Adrenal gland (tissue), 9 donors: ENCODE measurements at regions not wholly inside any gene's neighbourhood (a gene's known extent, or its start where the extent isn't known, plus 50 kb on each side); places are given as distances from the start of the nearest gene placed in this dataset.

ENCODE experiments used
- DNase-seq, 7 donors: peaks; one replicate each; pipeline ENCODE4 v3.0.0-alpha.2; 2019 to 2020
- H3K27ac ChIP-seq, 5 donors: fragments of 200-600 bp; sonication (generic) in 4 of 5; 1 replicate in 3 of 5; 2 replicates in 2 of 5; pipeline versions ENCODE4 v1.5.1 to v1.8.0; 2016 to 2020; ENCODE audit warnings: mild to moderate bottlenecking in 1 of 5
- H3K27me3 ChIP-seq: fragments of 200-600 bp; 2 replicates; pipeline ENCODE4 v1.8.0; 2021
- H3K36me3 ChIP-seq, 2 donors: fragments of 200-600 bp; replicated peaks in 1 of 2; 1 replicate in 1 of 2; 2 replicates in 1 of 2; pipeline versions ENCODE4 v1.5.1 to v1.8.0; 2018 to 2022
- H3K4me1 ChIP-seq, 2 donors: fragments of 200-600 bp; replicated peaks in 1 of 2; 1 replicate in 1 of 2; 2 replicates in 1 of 2; pipeline versions ENCODE4 v1.5.1 to v1.8.0; 2018 to 2021
- H3K4me3 ChIP-seq, 4 donors: fragments of 200-600 bp; sonication (generic) in 3 of 4; one replicate each; pipeline ENCODE4 v1.5.1; 2016 to 2018
- H3K9me3 ChIP-seq, 3 donors: fragments of 200-600 bp; sonication (generic) in 1 of 3; replicated peaks in 1 of 3; 1 replicate in 2 of 3; 2 replicates in 1 of 3; pipeline versions ENCODE4 v1.5.1 to v1.8.0; 2016 to 2021
- POLR2A ChIP-seq, 2 donors: fragments of 450-650 bp; IDR thresholded peaks; one replicate each; pipeline ENCODE4 v1.6.1; 2017; ENCODE audit warnings: antibody characterized with exemption in 2 of 2, mild to moderate bottlenecking in 2 of 2, moderate library complexity in 1 of 2
- WGBS, 4 donors: extraction: QIAGEN DNeasy Blood & Tissue Kit in 2 of 4; methylation state at CpG; one replicate each; pipeline versions ENCODE4 v1.1.5 to v1.1.7; 2013 to 2017; 5-methylcytosine and 5-hydroxymethylcytosine counted together
- intact Hi-C, 2 donors: fragments of 100-400 bp; cut with DNase I; formaldehyde crosslinking; loops; one replicate each; pipeline versions ENCODE4 v1.14.1 to v1.15.0; 2022 to 2023
- TF ChIP-seq, protein P1 (sequence below), 6 experiments: fragments of 450-650 bp in 4 of 6; fragments of 200-600 bp in 2 of 6; sonication (generic) in 1 of 6; IDR thresholded peaks; 1 replicate in 5 of 6; 2 replicates in 1 of 6; pipeline versions ENCODE4 v1.5.1 to v1.8.0; 2016 to 2021; ENCODE audit warnings: antibody characterized with exemption in 6 of 6, mild to moderate bottlenecking in 2 of 6, moderate library complexity in 1 of 6
- donor health status: healthy with polysubstance abuse.
- donor health status: Bipolar disorder and iron deficiency.
- donor health status: DM: yes; HTN: yes; CAD: no.
- donor health status: DM: no; HTN: no; CAD: no.
- donor health status: DM: no; HTN: no; CAD: no.

DNA sequence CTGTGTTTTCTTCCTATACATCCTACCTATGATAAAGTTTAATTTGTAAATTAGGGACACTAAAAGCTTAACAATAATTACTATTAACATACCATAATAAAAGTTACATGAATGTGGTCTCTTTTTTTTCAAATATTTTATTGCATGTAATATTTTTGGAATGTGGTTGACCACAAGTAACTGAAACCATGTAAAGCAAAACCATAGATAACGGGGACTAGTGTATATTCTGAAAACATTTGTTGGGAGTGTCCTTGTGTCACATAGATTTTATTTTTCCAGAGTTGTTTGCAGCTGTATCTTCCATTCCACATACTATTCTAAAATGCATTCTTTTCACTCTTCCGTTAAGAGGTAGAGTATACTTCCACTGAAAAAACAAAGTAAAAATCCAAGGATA lies 200.4 kb downstream of the KIF18A start:
- Histone ChIP-seq H3K27ac (no peak overlapping the region), H3K9me3 (no peaks in the 10 kb centered on the region), H3K27me3 (no peaks in the 10 kb centered on the region), H3K36me3 (no peaks in the 10 kb centered on the region), H3K4me3 (no peak overlapping the region), H3K4me1 (no peaks in the 10 kb centered on the region)
- no peak for DNase-seq
- TF ChIP-seq POLR2A (IDR thresholded peaks at IDR 0.05), result no peak
- 63 to 79% (median 72%) methylated on average over 2 of the region's 2 CpGs for WGBS, 4 donors
- intact Hi-C loops, result no loop called here

DNA sequence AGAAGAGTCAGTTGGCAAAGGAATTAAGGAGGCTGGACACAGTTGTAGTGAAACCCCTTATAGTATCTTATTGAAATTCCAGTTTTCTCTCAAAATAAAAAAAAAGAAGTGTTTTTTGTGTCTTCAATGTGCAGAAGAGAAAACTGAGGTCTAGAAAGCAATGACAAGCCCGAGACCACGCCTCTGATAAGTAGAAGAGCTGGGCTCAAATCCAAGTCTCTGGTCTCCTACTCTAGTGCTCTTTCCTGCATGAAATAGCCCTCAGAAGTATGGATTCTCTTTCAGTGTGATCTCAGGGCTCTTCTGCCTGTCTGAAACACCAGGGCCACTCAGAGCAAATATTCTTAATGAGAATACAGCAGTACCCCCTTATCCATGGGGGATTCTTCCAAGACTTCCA lies 200.9 kb downstream of the KIF18A start:
- WGBS, 4 donors, result 68 to 87% (median 81%) methylated on average over 2 of the region's 2 CpGs
- Histone ChIP-seq H3K4me3 (no peak overlapping the region), H3K27me3 (no peaks in the 10 kb centered on the region), H3K9me3 (no peaks in the 10 kb centered on the region), H3K36me3 (no peaks in the 10 kb centered on the region), H3K27ac (no peak overlapping the region), H3K4me1 (no peaks in the 10 kb centered on the region)
- TF ChIP-seq POLR2A (IDR thresholded peaks at IDR 0.05), result no peak
- TF ChIP-seq, protein P1, sequence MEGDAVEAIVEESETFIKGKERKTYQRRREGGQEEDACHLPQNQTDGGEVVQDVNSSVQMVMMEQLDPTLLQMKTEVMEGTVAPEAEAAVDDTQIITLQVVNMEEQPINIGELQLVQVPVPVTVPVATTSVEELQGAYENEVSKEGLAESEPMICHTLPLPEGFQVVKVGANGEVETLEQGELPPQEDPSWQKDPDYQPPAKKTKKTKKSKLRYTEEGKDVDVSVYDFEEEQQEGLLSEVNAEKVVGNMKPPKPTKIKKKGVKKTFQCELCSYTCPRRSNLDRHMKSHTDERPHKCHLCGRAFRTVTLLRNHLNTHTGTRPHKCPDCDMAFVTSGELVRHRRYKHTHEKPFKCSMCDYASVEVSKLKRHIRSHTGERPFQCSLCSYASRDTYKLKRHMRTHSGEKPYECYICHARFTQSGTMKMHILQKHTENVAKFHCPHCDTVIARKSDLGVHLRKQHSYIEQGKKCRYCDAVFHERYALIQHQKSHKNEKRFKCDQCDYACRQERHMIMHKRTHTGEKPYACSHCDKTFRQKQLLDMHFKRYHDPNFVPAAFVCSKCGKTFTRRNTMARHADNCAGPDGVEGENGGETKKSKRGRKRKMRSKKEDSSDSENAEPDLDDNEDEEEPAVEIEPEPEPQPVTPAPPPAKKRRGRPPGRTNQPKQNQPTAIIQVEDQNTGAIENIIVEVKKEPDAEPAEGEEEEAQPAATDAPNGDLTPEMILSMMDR (IDR thresholded peaks at IDR 0.05), result no peak
- intact Hi-C loops, result no loop called here
- DNase-seq, result no peak

DNA sequence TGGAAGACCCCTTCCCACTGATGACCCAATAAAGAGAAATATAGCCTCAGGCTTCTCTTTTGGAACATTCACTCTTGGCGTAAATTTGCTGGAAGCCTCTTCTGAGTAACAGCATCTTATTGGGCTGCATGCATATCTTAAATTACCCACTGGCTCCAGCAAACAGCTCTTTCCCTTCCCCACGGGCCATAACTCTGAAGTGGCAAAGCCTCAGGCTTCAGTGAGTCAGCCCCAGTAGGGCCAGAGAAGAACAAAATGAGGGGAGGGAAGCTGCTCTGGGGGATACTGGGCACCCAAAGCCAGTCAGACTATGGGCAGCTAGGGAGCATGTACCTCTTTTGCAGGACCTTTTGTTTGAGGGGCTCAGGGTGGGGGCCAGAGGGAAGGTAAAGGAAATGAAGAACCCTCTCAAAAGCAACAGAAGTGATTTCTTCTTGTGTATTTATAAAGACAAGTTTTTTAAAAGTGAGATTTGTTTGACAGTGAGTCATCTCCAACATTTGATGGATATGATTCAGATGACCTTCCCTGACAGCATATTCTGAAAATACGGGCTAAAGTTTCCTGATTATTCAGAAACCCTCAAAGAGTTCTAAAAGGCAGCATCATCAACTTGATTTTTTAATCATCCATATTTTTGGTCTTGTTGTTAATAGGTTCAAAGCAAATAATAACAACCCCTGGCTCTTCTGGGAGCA lies 203.4 kb downstream of the KIF18A start:
- intact Hi-C loops, result no loop called here
- Histone ChIP-seq H3K27me3 (no peaks in the 10 kb centered on the region), H3K36me3 (no peaks in the 10 kb centered on the region), H3K4me3 (no peak overlapping the region), H3K4me1 (no peaks in the 10 kb centered on the region), H3K27ac (no peak overlapping the region), H3K9me3 (no peaks in the 10 kb centered on the region)
- 48 to 69% (median 53%) methylated on average over 2 to 3 of the region's 3 CpGs for WGBS, 4 donors
- no peak for DNase-seq
- TF ChIP-seq, protein P1 (IDR thresholded peaks at IDR 0.05), result no peak
- TF ChIP-seq POLR2A (IDR thresholded peaks at IDR 0.05), result no peak

DNA sequence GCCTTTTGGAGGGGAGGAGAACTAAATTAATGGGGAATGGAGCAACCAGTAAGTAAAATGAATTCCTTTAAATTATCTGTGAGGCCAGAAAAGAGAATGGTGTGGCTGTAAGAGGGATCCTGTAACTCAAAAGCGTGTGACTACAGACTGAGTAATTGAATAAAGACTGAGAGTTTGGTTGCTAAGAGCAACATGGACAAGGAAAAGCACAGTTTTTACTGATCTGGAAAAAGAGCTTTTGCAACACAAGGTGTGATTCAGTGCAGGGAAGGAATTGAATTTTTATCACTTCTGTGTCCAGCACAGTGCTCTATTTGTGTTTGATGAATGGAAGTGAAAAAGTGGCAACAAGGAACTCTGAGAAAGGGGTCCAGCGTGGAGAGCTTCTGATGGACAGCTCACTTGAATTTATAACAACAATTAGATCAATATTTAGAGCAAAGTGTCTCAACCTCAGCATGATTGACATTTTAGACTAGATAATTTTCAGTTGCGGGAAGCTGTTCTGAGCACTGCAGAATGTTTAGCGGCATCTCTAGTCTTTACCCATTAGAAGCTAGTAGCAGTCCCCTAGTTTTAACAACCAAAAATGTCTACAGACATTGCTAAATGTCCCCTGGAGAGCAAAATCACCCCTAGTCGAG lies 202.8 kb upstream of the BDNF start:
- TF ChIP-seq POLR2A (IDR thresholded peaks at IDR 0.05), result no peak
- TF ChIP-seq, protein P1 (IDR thresholded peaks at IDR 0.05), result no peak
- no peak for DNase-seq
- Histone ChIP-seq H3K9me3 (no peaks in the 10 kb centered on the region), H3K36me3 (no peaks in the 10 kb centered on the region), H3K27ac (no peak overlapping the region), H3K27me3 (no peaks in the 10 kb centered on the region), H3K4me1 (no peaks in the 10 kb centered on the region), H3K4me3 (no peak overlapping the region)
- 82 to 86% (median 85%) methylated on average over 5 of the region's 5 CpGs for WGBS, 4 donors
- intact Hi-C loops, result no loop called here

DNA sequence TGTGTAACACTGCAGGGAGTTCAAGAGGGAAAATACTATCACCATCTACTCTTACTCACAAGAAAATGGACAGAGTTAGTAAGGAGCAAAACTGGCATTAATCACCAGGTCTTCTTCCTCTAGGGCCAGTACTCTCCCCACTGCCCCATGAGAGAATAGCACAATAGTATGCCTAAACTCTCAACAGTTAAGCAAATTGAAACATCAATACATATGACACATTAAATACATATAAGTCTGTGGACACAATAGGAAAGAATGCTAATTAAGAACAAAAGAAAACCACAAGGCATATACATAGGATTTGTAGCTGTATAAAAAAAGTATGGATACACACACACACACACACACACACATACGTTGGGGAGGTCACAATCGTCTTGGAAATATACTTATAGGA lies 197.9 kb upstream of the BDNF start:
- H3K27me3 ChIP-seq, result no peaks in the 10 kb centered on the region
- no peaks in the 10 kb centered on the region for H3K9me3 ChIP-seq
- no peak overlapping the region for H3K4me3 ChIP-seq
- intact Hi-C loops, result no loop called here
- 56 to 76% (median 66%) methylated on average over 2 of the region's 2 CpGs for WGBS, 4 donors
- H3K27ac ChIP-seq, result no peak overlapping the region
- TF ChIP-seq, protein P1 (IDR thresholded peaks at IDR 0.05), result no peak
- TF ChIP-seq POLR2A (IDR thresholded peaks at IDR 0.05), result no peak
- DNase-seq, result no peak
- H3K36me3 ChIP-seq, result no peaks in the 10 kb centered on the region
- H3K4me1 ChIP-seq, result no peaks in the 10 kb centered on the region
